Endodermal cell (in vitro differentiated cells): ENCODE measurements at regions not wholly inside any gene's neighbourhood (a gene's known extent, or its start where the extent isn't known, plus 50 kb on each side); places are given as distances from the start of the nearest gene placed in this dataset.

Experiments
- DNase-seq: peaks from one replicate; pipeline ENCODE4 v3.0.0-alpha.2; 2017
- H3K27ac ChIP-seq: 2 replicates; pipeline ENCODE4 v1.5.1; 2013; ENCODE audit warnings: mild to moderate bottlenecking, low read depth, low read length, moderate library complexity
- H3K27me3 ChIP-seq: 2 replicates; pipeline ENCODE4 v1.6.1; 2013; ENCODE audit warnings: mild to moderate bottlenecking, low read length, moderate library complexity; ENCODE audit not compliant: insufficient read depth, control insufficient read depth, poor library complexity, severe bottlenecking
- H3K36me3 ChIP-seq: 2 replicates; pipeline ENCODE4 v1.7.0; 2013; ENCODE audit warnings: mild to moderate bottlenecking, low read length, moderate library complexity; ENCODE audit not compliant: control insufficient read depth, insufficient read depth
- H3K4me1 ChIP-seq: one replicate; pipeline ENCODE4 v1.7.0; 2013; ENCODE audit warnings: low read length; ENCODE audit not compliant: control insufficient read depth, insufficient read depth
- H3K4me3 ChIP-seq: 2 replicates; pipeline ENCODE4 v1.5.1; 2013; ENCODE audit warnings: mild to moderate bottlenecking, low read length, moderate library complexity
- H3K9ac ChIP-seq: 2 replicates; pipeline ENCODE4 v1.6.1; 2013; ENCODE audit warnings: mild to moderate bottlenecking, low read length, moderate library complexity; ENCODE audit not compliant: poor library complexity, severe bottlenecking; ENCODE audit errors: extremely low read depth
- H3K9me3 ChIP-seq: 2 replicates; pipeline ENCODE4 v1.6.1; 2013; ENCODE audit warnings: mild to moderate bottlenecking, low read length, moderate library complexity; ENCODE audit not compliant: control insufficient read depth
- H3K27ac Mint-ChIP-seq: 2 replicates; pipeline ENCODE4 v1.8.0; 2020; ENCODE audit warnings: mixed read lengths
- H3K27me3 Mint-ChIP-seq: 2 replicates; pipeline ENCODE4 v1.8.0; 2021; ENCODE audit warnings: mild to moderate bottlenecking, mixed read lengths; ENCODE audit not compliant: insufficient read depth
- H3K36me3 Mint-ChIP-seq: 2 replicates; pipeline ENCODE4 v1.8.0; 2020; ENCODE audit warnings: low read depth, mixed read lengths
- H3K4me1 Mint-ChIP-seq: 2 replicates; pipeline ENCODE4 v1.8.0; 2020; ENCODE audit warnings: mixed read lengths
- H3K4me3 Mint-ChIP-seq: 2 replicates; pipeline ENCODE4 v1.8.0; 2020; ENCODE audit warnings: mild to moderate bottlenecking, moderate library complexity, mixed read lengths
- H3K9me3 Mint-ChIP-seq: 2 replicates; pipeline ENCODE4 v1.8.0; 2020; ENCODE audit warnings: mild to moderate bottlenecking, mixed read lengths
- CTCF ChIP-seq: fragments of 200-600 bp; sonication (generic); conservative IDR thresholded peaks from 2 replicates; pipeline ENCODE4 v1.5.0; 2021; ENCODE audit warnings: antibody characterized with exemption, mild to moderate bottlenecking
- WGBS, 2 experiments: methylation state at CpG; one replicate each; pipeline versions ENCODE4 v1.1.5 to v1.1.7; 2013; ENCODE audit warnings: missing lambda C conversion rate in 2 of 2, mixed read lengths in 1 of 2; ENCODE audit not compliant: insufficient coverage in 1 of 2, insufficient read length in 1 of 2; 5-methylcytosine and 5-hydroxymethylcytosine counted together

- Histone ChIP-seq H3K9ac (no peak overlapping the region), H3K4me3 (no peak overlapping the region), H3K27me3 (no peaks in the 10 kb centered on the region), H3K36me3 (no peaks in the 10 kb centered on the region), H3K9me3 (peaks cover 30% of the 10 kb centered on the region), H3K4me1 (no peaks in the 10 kb centered on the region), H3K27ac (no peak overlapping the region)
- Mint-ChIP-seq H3K27me3 (no peaks in the 10 kb centered on the region), H3K4me3 (no peak overlapping the region), H3K36me3 (no peaks in the 10 kb centered on the region), H3K9me3 (peaks cover 27% of the 10 kb centered on the region), H3K27ac (no peak overlapping the region), H3K4me1 (no peaks in the 10 kb centered on the region)
- peak; percentile 67 for DNase-seq
- 94 to 97% methylated on average over 5 to 13 of the region's 13 CpGs for WGBS, 2 experiments
- TF ChIP-seq CTCF, result no peak
These were observed 58.5 kb upstream of the S1PR3 start for GRCh38 chr9:88932766-88933165.

- Mint-ChIP-seq H3K4me3 (no peak overlapping the region), H3K27ac (no peak overlapping the region)
- no peak for TF ChIP-seq CTCF
These were observed 57.5 kb upstream of the S1PR3 start for GRCh38 chr9:88933607-88934379.

GRCh38 chr9:88934876-88935535 is 56.3 kb upstream of the S1PR3 start:
- WGBS, 2 experiments, result 69 to 82% methylated on average over 4 to 5 of the region's 5 CpGs
- peaks cover 30% of the 10 kb centered on the region for H3K9me3 ChIP-seq
- no peak for TF ChIP-seq CTCF
- no peaks in the 10 kb centered on the region for H3K4me1 Mint-ChIP-seq
- H3K4me3 Mint-ChIP-seq, result no peak overlapping the region
- H3K36me3 Mint-ChIP-seq, result no peaks in the 10 kb centered on the region
- no peak overlapping the region for H3K9ac ChIP-seq
- peaks cover 28% of the 10 kb centered on the region for H3K9me3 Mint-ChIP-seq
- H3K27ac Mint-ChIP-seq, result no peak overlapping the region
- H3K27ac ChIP-seq, result no peak overlapping the region
- H3K27me3 Mint-ChIP-seq, result no peaks in the 10 kb centered on the region
- H3K36me3 ChIP-seq, result no peaks in the 10 kb centered on the region
- H3K27me3 ChIP-seq, result no peaks in the 10 kb centered on the region
- DNase-seq, result no peak
- H3K4me1 ChIP-seq, result no peaks in the 10 kb centered on the region
- no peak overlapping the region for H3K4me3 ChIP-seq

More at GRCh38 chr9:88933607-88934379, 57.5 kb upstream of the S1PR3 start:
- no peak overlapping the region for H3K27ac ChIP-seq
- 75 to 86% methylated on average over 8 to 11 of the region's 11 CpGs for WGBS, 2 experiments
- peaks cover 30% of the 10 kb centered on the region for H3K9me3 ChIP-seq
- no peak overlapping the region for H3K9ac ChIP-seq
- no peaks in the 10 kb centered on the region for H3K36me3 Mint-ChIP-seq
- peaks cover 27% of the 10 kb centered on the region for H3K9me3 Mint-ChIP-seq
- no peaks in the 10 kb centered on the region for H3K36me3 ChIP-seq
- H3K4me1 ChIP-seq, result no peaks in the 10 kb centered on the region
- no peak overlapping the region for H3K4me3 ChIP-seq
- no peaks in the 10 kb centered on the region for H3K27me3 Mint-ChIP-seq
- H3K4me1 Mint-ChIP-seq, result no peaks in the 10 kb centered on the region
- no peak for DNase-seq
- no peaks in the 10 kb centered on the region for H3K27me3 ChIP-seq
